ENCODE measurements at regions not wholly inside any gene's neighbourhood (a gene's known extent, or its start where the extent isn't known, plus 50 kb on each side); places are given as distances from the start of the nearest gene placed in this dataset.

DNA sequence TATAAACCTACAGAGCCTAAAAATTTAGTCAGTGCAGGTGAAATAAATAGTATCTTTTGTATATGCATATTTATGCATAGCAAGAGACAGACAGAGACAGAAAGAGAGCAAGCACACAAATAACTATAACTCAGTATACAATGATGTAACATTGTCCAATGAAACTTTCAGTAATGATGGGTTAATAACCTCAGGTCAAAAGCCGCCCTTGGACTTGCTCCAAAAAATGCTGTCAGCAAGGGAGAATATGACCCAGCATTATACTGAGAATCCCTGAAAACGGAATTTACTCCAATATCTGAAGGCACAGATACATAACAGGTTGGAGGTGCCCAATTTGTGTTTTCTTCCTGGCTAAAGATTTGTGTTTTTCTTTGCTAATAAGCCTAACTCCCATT is 590.6 kb upstream of the NOX3 start:
- TF ChIP-seq, protein P1, sequence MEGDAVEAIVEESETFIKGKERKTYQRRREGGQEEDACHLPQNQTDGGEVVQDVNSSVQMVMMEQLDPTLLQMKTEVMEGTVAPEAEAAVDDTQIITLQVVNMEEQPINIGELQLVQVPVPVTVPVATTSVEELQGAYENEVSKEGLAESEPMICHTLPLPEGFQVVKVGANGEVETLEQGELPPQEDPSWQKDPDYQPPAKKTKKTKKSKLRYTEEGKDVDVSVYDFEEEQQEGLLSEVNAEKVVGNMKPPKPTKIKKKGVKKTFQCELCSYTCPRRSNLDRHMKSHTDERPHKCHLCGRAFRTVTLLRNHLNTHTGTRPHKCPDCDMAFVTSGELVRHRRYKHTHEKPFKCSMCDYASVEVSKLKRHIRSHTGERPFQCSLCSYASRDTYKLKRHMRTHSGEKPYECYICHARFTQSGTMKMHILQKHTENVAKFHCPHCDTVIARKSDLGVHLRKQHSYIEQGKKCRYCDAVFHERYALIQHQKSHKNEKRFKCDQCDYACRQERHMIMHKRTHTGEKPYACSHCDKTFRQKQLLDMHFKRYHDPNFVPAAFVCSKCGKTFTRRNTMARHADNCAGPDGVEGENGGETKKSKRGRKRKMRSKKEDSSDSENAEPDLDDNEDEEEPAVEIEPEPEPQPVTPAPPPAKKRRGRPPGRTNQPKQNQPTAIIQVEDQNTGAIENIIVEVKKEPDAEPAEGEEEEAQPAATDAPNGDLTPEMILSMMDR (conservative IDR thresholded peaks at IDR 0.05 in 1 of 2, IDR thresholded peaks at IDR 0.05 in 1 of 2; ENCODE audit: extremely low read depth in 1 of 2, insufficient read depth in 1 of 2, low read depth in 1 of 2, low read length in 2 of 2), result no peak
- no peak for TF ChIP-seq EZH2 (IDR thresholded peaks at IDR 0.05; ENCODE audit: borderline replicate concordance, low read length)

Data from mammary epithelial cell (primary cell).